Cardiac muscle cell (in vitro differentiated cells and primary cell): ENCODE measurements at regions not wholly inside any gene's neighbourhood (a gene's known extent, or its start where the extent isn't known, plus 50 kb on each side); places are given as distances from the start of the nearest gene placed in this dataset.

Experiments used
- DNase-seq, 2 donors: peaks; one replicate each; pipeline versions ENCODE4 v3.0.0 to v3.0.0-alpha.2; 2010 to 2017; ENCODE audit warnings: low read depth in 1 of 2, low spot score in 1 of 2
- H3K27ac ChIP-seq: fragments of 200-600 bp; sonication (generic); 2 replicates; pipeline ENCODE4 v1.5.1; 2016
- H3K27me3 ChIP-seq: fragments of 200-600 bp; sonication (generic); 2 replicates; pipeline ENCODE4 v1.6.0; 2016; ENCODE audit warnings: control low read depth
- H3K36me3 ChIP-seq: fragments of 200-600 bp; sonication (generic); 2 replicates; pipeline ENCODE4 v1.5.1; 2016; ENCODE audit warnings: control low read depth
- H3K4me1 ChIP-seq: fragments of 200-600 bp; sonication (generic); 2 replicates; pipeline ENCODE4 v1.8.1; 2017; ENCODE audit warnings: low read depth, mild to moderate bottlenecking, mixed run types
- H3K4me3 ChIP-seq: fragments of 200-600 bp; sonication (generic); 2 replicates; pipeline ENCODE4 v1.5.1; 2016; ENCODE audit warnings: mild to moderate bottlenecking
- H3K9me3 ChIP-seq: fragments of 200-600 bp; sonication (generic); 2 replicates; pipeline ENCODE4 v1.5.1; 2017; ENCODE audit warnings: low read depth, mild to moderate bottlenecking, control low read depth
- CTCF ChIP-seq: IDR thresholded peaks from 2 replicates; pipeline ENCODE4 v1.5.1; 2012; ENCODE audit warnings: low read depth, mild to moderate bottlenecking, low read length

DNA sequence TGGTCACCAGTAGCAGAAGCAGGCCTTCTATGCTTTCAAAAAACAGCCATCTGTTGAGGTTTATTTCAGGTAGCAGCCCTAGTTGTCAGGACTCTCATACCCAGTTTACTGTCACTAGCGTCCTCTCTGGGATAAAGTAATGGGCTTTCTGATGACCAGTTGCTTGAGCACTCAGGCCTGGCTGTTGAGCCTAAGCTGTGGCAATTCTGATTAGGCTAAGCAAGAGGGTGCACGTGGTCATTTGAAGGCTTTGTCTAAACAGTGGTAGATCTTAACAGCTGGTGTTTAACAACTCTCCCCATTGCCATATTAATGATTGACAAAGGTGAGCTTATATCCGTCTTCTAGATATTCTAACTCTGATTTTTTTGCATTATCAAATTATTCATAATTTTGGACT is 132.9 kb upstream of the TMCO5A start:
- no peak for TF ChIP-seq CTCF
- Histone ChIP-seq H3K9me3 (no peaks in the 10 kb centered on the region), H3K27ac (no peak overlapping the region), H3K36me3 (no peaks in the 10 kb centered on the region), H3K27me3 (no peaks in the 10 kb centered on the region), H3K4me3 (no peak overlapping the region), H3K4me1 (peaks cover 1% of the 10 kb centered on the region)
- DNase-seq = no peak

DNA sequence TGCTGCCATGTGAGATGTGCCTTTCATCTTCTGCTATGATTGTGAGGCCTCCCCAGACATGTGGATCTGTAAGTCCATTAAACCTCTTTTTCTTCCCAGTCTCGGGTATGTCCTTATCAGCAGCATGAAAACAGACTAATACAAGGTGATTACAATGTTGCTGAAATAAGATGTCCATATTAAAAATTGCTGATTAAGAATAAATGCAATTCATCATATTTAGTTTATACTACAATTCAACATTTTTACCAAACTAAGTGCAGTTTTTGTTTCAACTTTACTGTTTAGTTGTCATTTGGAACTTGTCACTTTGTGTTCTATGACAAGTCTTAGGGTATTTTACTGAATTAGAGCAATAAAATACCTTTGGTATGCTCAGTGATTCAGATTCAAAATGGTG is 127.6 kb upstream of the TMCO5A start:
- Histone ChIP-seq H3K27ac (no peak overlapping the region), H3K36me3 (no peaks in the 10 kb centered on the region), H3K4me3 (no peak overlapping the region), H3K27me3 (no peaks in the 10 kb centered on the region), H3K9me3 (no peaks in the 10 kb centered on the region), H3K4me1 (no peaks in the 10 kb centered on the region)
- DNase-seq = no peak
- no peak for TF ChIP-seq CTCF

GRCh38 chr15:37810381-37810780 is 124.1 kb upstream of the TMCO5A start:
- Histone ChIP-seq H3K4me3 (no peak overlapping the region), H3K9me3 (no peaks in the 10 kb centered on the region), H3K27me3 (no peaks in the 10 kb centered on the region), H3K36me3 (no peaks in the 10 kb centered on the region), H3K4me1 (no peaks in the 10 kb centered on the region), H3K27ac (no peak overlapping the region)
- no peak for TF ChIP-seq CTCF
- no peak for DNase-seq

DNA sequence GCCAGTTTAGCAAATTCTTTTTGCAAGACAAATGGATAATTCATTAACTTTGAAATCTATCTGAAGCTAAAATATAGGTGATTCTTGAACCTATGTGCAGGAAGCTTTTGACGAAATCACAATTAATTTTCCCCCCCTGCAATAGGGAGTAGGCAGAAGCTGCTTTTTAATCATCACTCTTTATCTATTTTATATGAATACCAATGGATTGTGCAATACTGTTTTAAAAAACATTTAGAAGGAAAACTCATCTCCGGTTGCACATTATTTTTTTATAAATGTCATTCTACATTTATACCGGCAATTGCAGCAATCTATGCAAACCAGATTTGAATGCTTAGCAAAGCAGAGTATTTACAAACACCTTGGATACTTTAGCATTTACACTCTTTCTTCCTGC is 121.1 kb upstream of the TMCO5A start:
- Histone ChIP-seq H3K4me1 (peaks cover 4% of the 10 kb centered on the region), H3K36me3 (no peaks in the 10 kb centered on the region), H3K4me3 (no peak overlapping the region), H3K9me3 (no peaks in the 10 kb centered on the region), H3K27ac (no peak overlapping the region), H3K27me3 (no peaks in the 10 kb centered on the region)
- DNase-seq = no peak
- TF ChIP-seq CTCF = no peak

GRCh38 chr15:37814847-37815515 is 119.5 kb upstream of the TMCO5A start:
- no peak for TF ChIP-seq CTCF
- no peaks in the 10 kb centered on the region for H3K36me3 ChIP-seq
- no peaks in the 10 kb centered on the region for H3K9me3 ChIP-seq
- peaks cover 12% of the 10 kb centered on the region for H3K4me1 ChIP-seq
- no peak overlapping the region for H3K4me3 ChIP-seq
- no peaks in the 10 kb centered on the region for H3K27me3 ChIP-seq
- DNase-seq = no peak
- no peak overlapping the region for H3K27ac ChIP-seq
